ENCODE measurements at regions not wholly inside any gene's neighbourhood (a gene's known extent, or its start where the extent isn't known, plus 50 kb on each side); places are given as distances from the start of the nearest gene placed in this dataset.

- DNase-seq (ENCODE audit: low spot score), result no peak
These were observed 188.3 kb downstream of the MIB1 start for GRCh38 chr18:21928925-21929324.

GRCh38 chr18:21930177-21930576, 189.6 kb downstream of the MIB1 start:
- DNase-seq (ENCODE audit: low spot score), result no peak
- TF ChIP-seq, protein P1, sequence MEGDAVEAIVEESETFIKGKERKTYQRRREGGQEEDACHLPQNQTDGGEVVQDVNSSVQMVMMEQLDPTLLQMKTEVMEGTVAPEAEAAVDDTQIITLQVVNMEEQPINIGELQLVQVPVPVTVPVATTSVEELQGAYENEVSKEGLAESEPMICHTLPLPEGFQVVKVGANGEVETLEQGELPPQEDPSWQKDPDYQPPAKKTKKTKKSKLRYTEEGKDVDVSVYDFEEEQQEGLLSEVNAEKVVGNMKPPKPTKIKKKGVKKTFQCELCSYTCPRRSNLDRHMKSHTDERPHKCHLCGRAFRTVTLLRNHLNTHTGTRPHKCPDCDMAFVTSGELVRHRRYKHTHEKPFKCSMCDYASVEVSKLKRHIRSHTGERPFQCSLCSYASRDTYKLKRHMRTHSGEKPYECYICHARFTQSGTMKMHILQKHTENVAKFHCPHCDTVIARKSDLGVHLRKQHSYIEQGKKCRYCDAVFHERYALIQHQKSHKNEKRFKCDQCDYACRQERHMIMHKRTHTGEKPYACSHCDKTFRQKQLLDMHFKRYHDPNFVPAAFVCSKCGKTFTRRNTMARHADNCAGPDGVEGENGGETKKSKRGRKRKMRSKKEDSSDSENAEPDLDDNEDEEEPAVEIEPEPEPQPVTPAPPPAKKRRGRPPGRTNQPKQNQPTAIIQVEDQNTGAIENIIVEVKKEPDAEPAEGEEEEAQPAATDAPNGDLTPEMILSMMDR (IDR thresholded peaks at IDR 0.05; ENCODE audit: extremely low read depth, missing control alignments), result no peak

More at GRCh38 chr18:21928925-21929324, 188.3 kb downstream of the MIB1 start:
- TF ChIP-seq, protein P1 (IDR thresholded peaks at IDR 0.05; ENCODE audit: extremely low read depth, missing control alignments), result no peak

GRCh38 chr18:21933931-21934765, 193.6 kb downstream of the MIB1 start:
- no peak for DNase-seq (ENCODE audit: low spot score)
- TF ChIP-seq, protein P1 (IDR thresholded peaks at IDR 0.05; ENCODE audit: extremely low read depth, missing control alignments), result no peak

DNA sequence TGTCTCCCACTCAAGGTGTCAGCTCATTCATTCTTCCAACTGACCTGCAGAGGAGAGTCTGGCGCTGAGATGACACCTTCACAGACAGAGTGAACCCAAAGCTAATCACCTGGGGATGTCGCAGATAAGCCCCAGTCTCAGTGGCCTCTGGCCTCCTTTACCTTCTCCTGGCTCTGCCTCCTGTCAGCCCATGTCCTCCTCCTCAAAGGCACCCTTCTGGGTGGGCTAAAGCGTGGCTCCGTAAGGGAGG, 194.1 kb downstream of the MIB1 start:
- TF ChIP-seq, protein P1 (IDR thresholded peaks at IDR 0.05; ENCODE audit: extremely low read depth, missing control alignments), result no peak
- no peak for DNase-seq (ENCODE audit: low spot score)

DNA sequence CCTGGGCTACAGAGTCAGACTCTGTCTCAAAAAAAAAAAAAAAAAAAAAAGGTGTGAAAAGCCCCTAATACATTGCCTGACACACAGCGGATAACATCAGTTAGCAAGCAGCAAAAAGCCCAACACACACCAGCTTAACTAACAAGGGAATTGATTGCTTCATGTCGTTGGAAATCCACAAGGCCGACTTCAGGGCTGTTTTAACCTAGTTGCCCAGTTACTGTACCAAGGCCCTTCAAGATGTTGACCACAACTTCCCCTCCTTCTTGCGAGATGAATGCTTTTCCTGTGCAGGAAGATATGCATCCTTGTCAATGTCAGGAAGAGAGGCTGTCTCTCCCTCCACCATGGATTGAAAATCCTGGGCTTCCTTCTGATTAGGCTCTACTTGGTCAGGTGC, 202.9 kb downstream of the MIB1 start:
- TF ChIP-seq, protein P1 (IDR thresholded peaks at IDR 0.05; ENCODE audit: extremely low read depth, missing control alignments), result no peak
- DNase-seq (ENCODE audit: low spot score), result no peak

- no peak for DNase-seq (ENCODE audit: low spot score)
- TF ChIP-seq, protein P1 (IDR thresholded peaks at IDR 0.05; ENCODE audit: extremely low read depth, missing control alignments), result no peak
These were observed 208.9 kb downstream of the MIB1 start for GRCh38 chr18:21949326-21950015.

Measured in GM20000 (cell line).